ENCODE measurements at regions not wholly inside any gene's neighbourhood (a gene's known extent, or its start where the extent isn't known, plus 50 kb on each side); places are given as distances from the start of the nearest gene placed in this dataset.

DNA sequence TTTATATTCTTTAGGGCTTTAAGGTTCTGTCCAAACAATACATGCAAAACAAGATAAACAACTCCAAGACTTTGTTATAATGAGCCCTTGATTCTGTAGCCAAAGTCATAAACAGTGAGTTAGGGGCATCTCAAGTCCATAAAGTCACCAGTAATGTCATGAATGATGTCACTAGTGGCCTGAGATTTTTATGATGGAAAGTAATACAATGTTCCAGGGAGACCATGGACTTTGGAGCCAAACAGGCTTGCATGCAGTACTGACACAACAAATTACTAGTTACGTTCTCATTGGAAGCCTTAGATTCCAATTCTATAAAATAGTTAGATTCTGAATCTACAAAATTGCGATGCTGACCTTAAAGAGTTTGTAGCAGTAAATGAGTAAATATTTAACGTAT is 280.0 kb downstream of the HINT1 start:
- Histone ChIP-seq H3K79me2 (ENCODE audit: control insufficient read depth, insufficient read depth, low read length, poor library complexity) (no peaks in the 10 kb centered on the region), H3K79me1 (ENCODE audit: low read length) (no peaks in the 10 kb centered on the region), H4K12ac (ENCODE audit: low read depth, low read length) (no peak overlapping the region), H2BK5ac (ENCODE audit: low read depth, low read length, poor library complexity) (no peak overlapping the region), H3K18ac (ENCODE audit: low read length) (no peak overlapping the region), H2AK5ac (ENCODE audit: low read length) (no peak overlapping the region), H3K9me3 (ENCODE audit: insufficient read depth, low read depth, low read length) (no peaks in the 10 kb centered on the region), H3K4me2 (ENCODE audit: low read length) (no peak overlapping the region), H4K91ac (ENCODE audit: low read depth, low read length) (no peak overlapping the region), H3K27me3 (ENCODE audit: insufficient read depth, low read length) (no peaks in the 10 kb centered on the region), H3K36me3 (ENCODE audit: control insufficient read depth in 1 of 2, insufficient read depth in 2 of 2, low read length in 2 of 2) (no peaks in the 10 kb centered on the region), H3K27ac (ENCODE audit: low read depth, low read length) (no peak overlapping the region), H3K14ac (ENCODE audit: low read length) (no peak overlapping the region), H3K23ac (ENCODE audit: low read length) (no peak overlapping the region), H3K4ac (ENCODE audit: low read depth, low read length) (no peak overlapping the region), H2AFZ (ENCODE audit: insufficient read depth, low read length, poor library complexity) (no peak overlapping the region), H4K8ac (ENCODE audit: low read depth, low read length) (no peak overlapping the region), H3K4me1 (ENCODE audit: control insufficient read depth in 1 of 2, insufficient read depth in 2 of 2, low read length in 2 of 2) (no peaks in the 10 kb centered on the region), H3K4me3 (ENCODE audit: low read depth, low read length) (no peak overlapping the region), H3K9ac (ENCODE audit: low read length) (no peak overlapping the region), H2BK12ac (ENCODE audit: low read length) (no peak overlapping the region), H2BK120ac (ENCODE audit: insufficient read depth, low read length, poor library complexity) (no peak overlapping the region)
- no peak for DNase-seq
- no CpG with 5 or more reads among the region's 3 CpGs for WGBS (ENCODE audit: extremely low coverage, insufficient coverage, insufficient read length)

DNA sequence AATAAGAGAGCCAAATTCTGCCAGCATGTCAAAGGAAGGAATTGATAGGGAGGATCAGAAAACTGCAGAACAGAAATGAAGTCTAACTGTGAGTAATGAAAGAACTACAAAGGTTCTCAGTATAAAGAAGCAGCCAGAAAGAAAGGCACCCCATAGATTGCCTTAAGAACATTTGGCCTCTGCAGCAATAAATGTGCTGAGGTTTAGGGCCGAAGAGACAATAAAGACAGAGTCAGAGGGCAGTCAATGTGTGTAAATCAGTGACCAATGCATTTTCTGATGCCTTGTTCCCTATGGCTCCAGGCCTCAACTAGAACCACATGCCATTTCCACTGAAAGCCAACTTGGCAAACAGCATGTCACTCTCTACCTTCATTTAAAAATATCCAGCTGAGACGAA is 281.0 kb downstream of the HINT1 start:
- H2AFZ ChIP-seq (ENCODE audit: insufficient read depth, low read length, poor library complexity) = no peak overlapping the region
- H3K23ac ChIP-seq (ENCODE audit: low read length) = no peak overlapping the region
- no peak for DNase-seq
- no peaks in the 10 kb centered on the region for H3K4me1 ChIP-seq (ENCODE audit: control insufficient read depth in 1 of 2, insufficient read depth in 2 of 2, low read length in 2 of 2)
- no peak overlapping the region for H3K27ac ChIP-seq (ENCODE audit: low read depth, low read length)
- no peak overlapping the region for H3K18ac ChIP-seq (ENCODE audit: low read length)
- no peaks in the 10 kb centered on the region for H3K36me3 ChIP-seq (ENCODE audit: control insufficient read depth in 1 of 2, insufficient read depth in 2 of 2, low read length in 2 of 2)
- H3K14ac ChIP-seq (ENCODE audit: low read length) = no peak overlapping the region
- H2AK5ac ChIP-seq (ENCODE audit: low read length) = no peak overlapping the region
- no peak overlapping the region for H2BK5ac ChIP-seq (ENCODE audit: low read depth, low read length, poor library complexity)
- no peak overlapping the region for H3K9ac ChIP-seq (ENCODE audit: low read length)
- H3K79me1 ChIP-seq (ENCODE audit: low read length) = no peaks in the 10 kb centered on the region
- H4K8ac ChIP-seq (ENCODE audit: low read depth, low read length) = no peak overlapping the region
- no CpG with 5 or more reads among the region's 2 CpGs for WGBS (ENCODE audit: extremely low coverage, insufficient coverage, insufficient read length)
- H3K4me2 ChIP-seq (ENCODE audit: low read length) = no peak overlapping the region
- H4K12ac ChIP-seq (ENCODE audit: low read depth, low read length) = no peak overlapping the region
- no peak overlapping the region for H3K4ac ChIP-seq (ENCODE audit: low read depth, low read length)
- no peaks in the 10 kb centered on the region for H3K9me3 ChIP-seq (ENCODE audit: insufficient read depth, low read depth, low read length)
- no peak overlapping the region for H2BK12ac ChIP-seq (ENCODE audit: low read length)
- H3K4me3 ChIP-seq (ENCODE audit: low read depth, low read length) = no peak overlapping the region
- no peak overlapping the region for H4K91ac ChIP-seq (ENCODE audit: low read depth, low read length)
- no peak overlapping the region for H2BK120ac ChIP-seq (ENCODE audit: insufficient read depth, low read length, poor library complexity)
- no peaks in the 10 kb centered on the region for H3K27me3 ChIP-seq (ENCODE audit: insufficient read depth, low read length)
- no peaks in the 10 kb centered on the region for H3K79me2 ChIP-seq (ENCODE audit: control insufficient read depth, insufficient read depth, low read length, poor library complexity)

DNA sequence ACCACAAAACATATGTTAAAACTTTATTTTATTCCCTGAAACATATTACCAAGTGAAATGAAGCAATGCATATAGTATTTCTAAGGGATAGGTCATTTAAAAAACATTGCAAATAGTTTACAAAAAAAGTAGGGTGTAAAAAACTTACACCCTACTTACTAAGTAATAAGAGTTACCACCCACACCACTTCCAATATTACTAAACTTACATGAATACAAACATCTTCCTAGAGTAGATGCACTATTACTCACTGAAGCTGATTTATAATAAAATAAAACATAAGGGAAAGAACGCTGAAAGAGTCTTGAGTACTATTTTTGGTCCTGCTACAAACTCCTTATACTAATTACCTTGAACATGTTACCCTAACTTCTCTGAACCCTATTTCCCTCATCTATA is 289.4 kb downstream of the HINT1 start:
- H3K18ac ChIP-seq (ENCODE audit: low read length) = no peak overlapping the region
- H3K79me2 ChIP-seq (ENCODE audit: control insufficient read depth, insufficient read depth, low read length, poor library complexity) = no peaks in the 10 kb centered on the region
- no peaks in the 10 kb centered on the region for H3K36me3 ChIP-seq (ENCODE audit: control insufficient read depth in 1 of 2, insufficient read depth in 2 of 2, low read length in 2 of 2)
- no peaks in the 10 kb centered on the region for H3K9me3 ChIP-seq (ENCODE audit: insufficient read depth, low read depth, low read length)
- H4K91ac ChIP-seq (ENCODE audit: low read depth, low read length) = no peak overlapping the region
- no peak overlapping the region for H3K9ac ChIP-seq (ENCODE audit: low read length)
- no peak overlapping the region for H3K27ac ChIP-seq (ENCODE audit: low read depth, low read length)
- H4K12ac ChIP-seq (ENCODE audit: low read depth, low read length) = no peak overlapping the region
- H3K79me1 ChIP-seq (ENCODE audit: low read length) = peaks cover 4% of the 10 kb centered on the region
- no peak overlapping the region for H2BK120ac ChIP-seq (ENCODE audit: insufficient read depth, low read length, poor library complexity)
- no peak overlapping the region for H2BK5ac ChIP-seq (ENCODE audit: low read depth, low read length, poor library complexity)
- no peaks in the 10 kb centered on the region for H3K27me3 ChIP-seq (ENCODE audit: insufficient read depth, low read length)
- no peak overlapping the region for H3K23ac ChIP-seq (ENCODE audit: low read length)
- no peak for DNase-seq
- H3K14ac ChIP-seq (ENCODE audit: low read length) = no peak overlapping the region
- H3K4me2 ChIP-seq (ENCODE audit: low read length) = no peak overlapping the region
- H2AFZ ChIP-seq (ENCODE audit: insufficient read depth, low read length, poor library complexity) = no peak overlapping the region
- H4K8ac ChIP-seq (ENCODE audit: low read depth, low read length) = no peak overlapping the region
- H2BK12ac ChIP-seq (ENCODE audit: low read length) = no peak overlapping the region
- WGBS (ENCODE audit: extremely low coverage, insufficient coverage, insufficient read length) = no CpG with 5 or more reads among the region's 1 CpG
- no peak overlapping the region for H2AK5ac ChIP-seq (ENCODE audit: low read length)
- H3K4ac ChIP-seq (ENCODE audit: low read depth, low read length) = no peak overlapping the region
- H3K4me1 ChIP-seq (ENCODE audit: control insufficient read depth in 1 of 2, insufficient read depth in 2 of 2, low read length in 2 of 2) = peaks cover 2 to 8% of the 10 kb centered on the region in 2 experiments
- no peak overlapping the region for H3K4me3 ChIP-seq (ENCODE audit: low read depth, low read length)

GRCh38 chr5:130874861-130875417 is 290.1 kb downstream of the HINT1 start:
- no peak for DNase-seq
- H3K9me3 ChIP-seq (ENCODE audit: insufficient read depth, low read depth, low read length) = no peaks in the 10 kb centered on the region
- H3K18ac ChIP-seq (ENCODE audit: low read length) = no peak overlapping the region
- H3K4me1 ChIP-seq (ENCODE audit: control insufficient read depth in 1 of 2, insufficient read depth in 2 of 2, low read length in 2 of 2) = peaks cover 3 to 9% of the 10 kb centered on the region in 2 experiments
- no peak overlapping the region for H4K12ac ChIP-seq (ENCODE audit: low read depth, low read length)
- no peak overlapping the region for H3K4me3 ChIP-seq (ENCODE audit: low read depth, low read length)
- no peak overlapping the region for H2BK12ac ChIP-seq (ENCODE audit: low read length)
- no peaks in the 10 kb centered on the region for H3K36me3 ChIP-seq (ENCODE audit: control insufficient read depth in 1 of 2, insufficient read depth in 2 of 2, low read length in 2 of 2)
- no peak overlapping the region for H2BK5ac ChIP-seq (ENCODE audit: low read depth, low read length, poor library complexity)
- no CpG with 5 or more reads among the region's 1 CpG for WGBS (ENCODE audit: extremely low coverage, insufficient coverage, insufficient read length)
- no peak overlapping the region for H3K14ac ChIP-seq (ENCODE audit: low read length)
- no peak overlapping the region for H3K4ac ChIP-seq (ENCODE audit: low read depth, low read length)
- no peaks in the 10 kb centered on the region for H3K79me2 ChIP-seq (ENCODE audit: control insufficient read depth, insufficient read depth, low read length, poor library complexity)
- H3K27ac ChIP-seq (ENCODE audit: low read depth, low read length) = no peak overlapping the region
- H3K27me3 ChIP-seq (ENCODE audit: insufficient read depth, low read length) = no peaks in the 10 kb centered on the region
- peaks cover 4% of the 10 kb centered on the region for H3K79me1 ChIP-seq (ENCODE audit: low read length)
- H4K91ac ChIP-seq (ENCODE audit: low read depth, low read length) = no peak overlapping the region
- H2AFZ ChIP-seq (ENCODE audit: insufficient read depth, low read length, poor library complexity) = no peak overlapping the region
- H2AK5ac ChIP-seq (ENCODE audit: low read length) = no peak overlapping the region
- no peak overlapping the region for H3K9ac ChIP-seq (ENCODE audit: low read length)
- H3K4me2 ChIP-seq (ENCODE audit: low read length) = no peak overlapping the region
- no peak overlapping the region for H4K8ac ChIP-seq (ENCODE audit: low read depth, low read length)
- no peak overlapping the region for H2BK120ac ChIP-seq (ENCODE audit: insufficient read depth, low read length, poor library complexity)
- H3K23ac ChIP-seq (ENCODE audit: low read length) = no peak overlapping the region

Data from trophoblast cell (in vitro differentiated cells and primary cell).